ENCODE measurements at regions not wholly inside any gene's neighbourhood (a gene's known extent, or its start where the extent isn't known, plus 50 kb on each side); places are given as distances from the start of the nearest gene placed in this dataset.
A peak's percentile ranks its signal among the peaks of the same experiment; 100 is the strongest.

DNA sequence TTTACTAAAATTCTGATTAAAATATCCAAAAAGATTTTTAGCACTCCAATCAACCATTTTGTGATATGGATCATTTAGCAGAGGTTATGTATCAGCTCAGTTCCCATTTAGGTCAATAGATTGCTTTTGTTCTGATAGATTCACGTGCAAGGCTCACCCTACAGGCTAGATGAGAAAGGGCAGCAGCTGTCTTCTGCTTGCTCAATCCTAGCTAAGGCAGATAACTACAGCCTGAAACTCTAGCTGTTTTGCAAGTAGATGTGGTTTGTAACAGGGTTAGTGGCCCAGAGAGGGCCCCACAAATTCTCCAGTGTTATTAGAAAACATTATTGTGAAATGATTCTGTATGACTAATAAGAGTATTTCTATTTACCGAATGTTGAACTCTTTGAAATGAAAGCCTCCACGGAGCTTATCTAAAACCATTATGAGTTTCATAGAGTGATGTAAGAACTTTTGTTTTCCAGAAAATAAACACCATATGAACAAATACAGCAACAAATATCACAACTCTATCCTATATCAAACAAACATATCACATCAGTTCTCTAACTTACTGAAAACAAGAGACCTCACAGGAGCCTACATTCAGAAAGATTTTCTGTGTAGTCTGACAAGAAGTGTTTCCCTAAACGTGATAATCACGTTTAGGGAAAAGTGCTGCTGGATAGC lies 841.9 kb upstream of the ACO1 start:
- ChIA-PET CTCF (ENCODE audit: partially characterized antibody) (interaction anchor here (0.6 to 2.9 kb wide), 18 partner anchors 10 to 632 kb away, joined by 3 to 10 read pairs (median 4); no protein-coding TSS in a partner anchor), POLR2A (ENCODE audit: partially characterized antibody) (no interaction called here)
- FAIRE-seq (peak; percentile 85), DNase-seq (ENCODE audit: low read depth in 1 of 2, low spot score in 2 of 2) (no peak)
- H2AFZ ChIP-seq (ENCODE audit: low read length) = no peak overlapping the region
- H3K56ac ChIP-seq (replicated peaks; ENCODE audit: insufficient read length, low read depth, low read length) = no peak overlapping the region
- no peaks in the 10 kb centered on the region for H3K79me1 ChIP-seq (ENCODE audit: low read depth, low read length)
- no peak overlapping the region for H4K91ac ChIP-seq (replicated peaks; ENCODE audit: insufficient read length, low read length)
- no peak overlapping the region for H4K5ac ChIP-seq (ENCODE audit: insufficient read length, low read depth, low read length)
- no peak overlapping the region for H4K8ac ChIP-seq (ENCODE audit: extremely low read depth, insufficient read depth, low read length)
- no peaks in the 10 kb centered on the region for H3K27me3 ChIP-seq (replicated peaks in 1 of 4; ENCODE audit: control insufficient read depth in 3 of 4, extremely low read depth in 1 of 4, insufficient read depth in 3 of 4, low read length in 3 of 4)
- H3K4ac ChIP-seq (replicated peaks; ENCODE audit: insufficient read length, low read depth, low read length) = no peak overlapping the region
- H2BK20ac ChIP-seq (ENCODE audit: low read length) = no peak overlapping the region
- H2AK5ac ChIP-seq (ENCODE audit: low read depth, low read length) = no peak overlapping the region
- WGBS, 2 experiments (ENCODE audit: extremely low coverage in 1 of 2, insufficient coverage in 1 of 2, insufficient read length in 1 of 2, insufficient replicate concordance in 2 of 2, low coverage in 1 of 2, low lambda C conversion rate in 2 of 2, missing lambda C conversion rate in 1 of 2) = 69% methylated on average over 5 of the region's 5 CpGs; no CpG with 5 or more reads in 1 of the 2 experiments
- no peak overlapping the region for H3K23ac ChIP-seq (ENCODE audit: insufficient read length)
- no peak overlapping the region for H3K18ac ChIP-seq (ENCODE audit: extremely low read depth, low read length)
- no peaks in the 10 kb centered on the region for H3K9me3 ChIP-seq (ENCODE audit: insufficient read depth in 2 of 2, low read depth in 1 of 2, low read length in 1 of 2)
- H3K79me2 ChIP-seq (ENCODE audit: control insufficient read depth in 1 of 2, insufficient read depth in 2 of 2, low read length in 2 of 2) = no peaks in the 10 kb centered on the region
- no peak overlapping the region for H3K14ac ChIP-seq (ENCODE audit: insufficient read length)
- H3K23me2 ChIP-seq (ENCODE audit: low read depth, low read length) = no peaks in the 10 kb centered on the region
- H3K36me3 ChIP-seq (ENCODE audit: control insufficient read depth in 2 of 4, insufficient read depth in 4 of 4, low read length in 3 of 4) = no peaks in the 10 kb centered on the region
- H3K4me1 ChIP-seq (replicated peaks in 1 of 4; ENCODE audit: control insufficient read depth in 3 of 4, insufficient read depth in 4 of 4, low read length in 3 of 4) = peaks cover 0 to 5% (median 4%) of the 10 kb centered on the region in 4 experiments; a peak in 4 of 7 replicates
- H3K4me3 ChIP-seq (ENCODE audit: extremely low read depth in 1 of 4, insufficient read depth in 2 of 4, low read depth in 3 of 4, low read length in 4 of 4) = no peak overlapping the region
- H2BK15ac ChIP-seq (ENCODE audit: low read length) = no peak overlapping the region
- no peak overlapping the region for H2BK5ac ChIP-seq (ENCODE audit: low read depth, low read length)
- H2BK12ac ChIP-seq (ENCODE audit: low read depth, low read length) = no peak overlapping the region
- no peaks in the 10 kb centered on the region for H4K20me1 ChIP-seq (replicated peaks in 1 of 2; ENCODE audit: control insufficient read depth in 1 of 2, insufficient read depth in 2 of 2, low read length in 2 of 2)
- no peak overlapping the region for H3K27ac ChIP-seq (ENCODE audit: low read depth, low read length)
- no peak overlapping the region for H2BK120ac ChIP-seq (replicated peaks; ENCODE audit: low read depth, low read length)
- no peak overlapping the region for H3K9ac ChIP-seq (replicated peaks in 1 of 4; ENCODE audit: extremely low read depth in 1 of 4, low read depth in 3 of 4, low read length in 3 of 4)
- no peak overlapping the region for H3K4me2 ChIP-seq (ENCODE audit: insufficient read depth in 1 of 2, low read depth in 2 of 2, low read length in 2 of 2)
- TF ChIP-seq, protein P1, sequence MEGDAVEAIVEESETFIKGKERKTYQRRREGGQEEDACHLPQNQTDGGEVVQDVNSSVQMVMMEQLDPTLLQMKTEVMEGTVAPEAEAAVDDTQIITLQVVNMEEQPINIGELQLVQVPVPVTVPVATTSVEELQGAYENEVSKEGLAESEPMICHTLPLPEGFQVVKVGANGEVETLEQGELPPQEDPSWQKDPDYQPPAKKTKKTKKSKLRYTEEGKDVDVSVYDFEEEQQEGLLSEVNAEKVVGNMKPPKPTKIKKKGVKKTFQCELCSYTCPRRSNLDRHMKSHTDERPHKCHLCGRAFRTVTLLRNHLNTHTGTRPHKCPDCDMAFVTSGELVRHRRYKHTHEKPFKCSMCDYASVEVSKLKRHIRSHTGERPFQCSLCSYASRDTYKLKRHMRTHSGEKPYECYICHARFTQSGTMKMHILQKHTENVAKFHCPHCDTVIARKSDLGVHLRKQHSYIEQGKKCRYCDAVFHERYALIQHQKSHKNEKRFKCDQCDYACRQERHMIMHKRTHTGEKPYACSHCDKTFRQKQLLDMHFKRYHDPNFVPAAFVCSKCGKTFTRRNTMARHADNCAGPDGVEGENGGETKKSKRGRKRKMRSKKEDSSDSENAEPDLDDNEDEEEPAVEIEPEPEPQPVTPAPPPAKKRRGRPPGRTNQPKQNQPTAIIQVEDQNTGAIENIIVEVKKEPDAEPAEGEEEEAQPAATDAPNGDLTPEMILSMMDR (IDR thresholded peaks at IDR 0.05; ENCODE audit: control extremely low read depth in 1 of 3, insufficient read depth in 1 of 3, low read depth in 1 of 3, low read length in 3 of 3) = peak in 2 of 3 experiments; percentile 36 to 69; a peak in 3 of 4 replicates
- TF ChIP-seq, protein P2, sequence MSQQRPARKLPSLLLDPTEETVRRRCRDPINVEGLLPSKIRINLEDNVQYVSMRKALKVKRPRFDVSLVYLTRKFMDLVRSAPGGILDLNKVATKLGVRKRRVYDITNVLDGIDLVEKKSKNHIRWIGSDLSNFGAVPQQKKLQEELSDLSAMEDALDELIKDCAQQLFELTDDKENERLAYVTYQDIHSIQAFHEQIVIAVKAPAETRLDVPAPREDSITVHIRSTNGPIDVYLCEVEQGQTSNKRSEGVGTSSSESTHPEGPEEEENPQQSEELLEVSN (IDR thresholded peaks at IDR 0.05) = no peak
- TF ChIP-seq, protein P3, sequence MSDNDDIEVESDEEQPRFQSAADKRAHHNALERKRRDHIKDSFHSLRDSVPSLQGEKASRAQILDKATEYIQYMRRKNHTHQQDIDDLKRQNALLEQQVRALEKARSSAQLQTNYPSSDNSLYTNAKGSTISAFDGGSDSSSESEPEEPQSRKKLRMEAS (IDR thresholded peaks at IDR 0.05) = peak; percentile 24; the same call in 1 of the 2 replicates
- TF ChIP-seq GABPA (IDR thresholded peaks at IDR 0.05; ENCODE audit: borderline replicate concordance, insufficient read depth, low read length) (no peak), RAD21 (IDR thresholded peaks at IDR 0.05 in 1 of 2, conservative IDR thresholded peaks at IDR 0.05 in 1 of 2; ENCODE audit: low read depth in 2 of 2, low read length in 2 of 2) (peak; percentile 51 to 60), BCL11A (IDR thresholded peaks at IDR 0.05; ENCODE audit: low read depth in 2 of 2, low read length in 2 of 2) (no peak), CEBPB (IDR thresholded peaks at IDR 0.05; ENCODE audit: low read depth, low read length) (peak; percentile 71), HDAC6 (IDR thresholded peaks at IDR 0.05; ENCODE audit: low read depth, low read length) (no peak)
